ENCODE measurements at regions not wholly inside any gene's neighbourhood (a gene's known extent, or its start where the extent isn't known, plus 50 kb on each side); places are given as distances from the start of the nearest gene placed in this dataset.

DNA sequence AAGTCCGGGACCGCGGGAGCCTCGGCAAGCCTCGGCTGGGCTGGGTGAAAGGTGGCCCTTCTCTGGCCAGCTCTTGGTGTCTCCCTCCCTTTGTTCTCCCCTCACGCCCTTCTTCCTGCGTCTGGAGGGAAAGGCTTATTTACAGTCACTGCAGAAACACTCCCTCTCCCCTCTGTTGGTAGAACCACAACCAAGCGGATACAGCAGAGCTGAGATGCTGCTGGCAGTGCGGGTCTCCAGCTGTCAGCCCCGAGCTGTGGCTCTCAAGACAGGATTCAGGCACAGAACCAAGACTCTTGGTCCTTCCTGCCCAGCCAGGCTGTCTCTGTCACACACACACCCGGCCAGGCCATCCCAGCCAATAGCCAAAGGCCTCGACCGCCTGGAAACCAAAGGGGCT lies 133.3 kb downstream of the ENGASE start:
- no peak for TF ChIP-seq RAD21 (conservative IDR thresholded peaks at IDR 0.05 in 1 of 2, IDR thresholded peaks at IDR 0.05 in 1 of 2)
- TF ChIP-seq CTCF (IDR thresholded peaks at IDR 0.05) = no peak
- no peak for TF ChIP-seq RCOR1 (IDR thresholded peaks at IDR 0.05; ENCODE audit: low read depth, low read length)
- no peak for TF ChIP-seq EP300 (IDR thresholded peaks at IDR 0.05)
- no peak for TF ChIP-seq MAFK (IDR thresholded peaks at IDR 0.05; ENCODE audit: partially characterized antibody)
- no peak for TF ChIP-seq POLR2A (IDR thresholded peaks at IDR 0.05; ENCODE audit: low read length)
- no peak for TF ChIP-seq JUN (IDR thresholded peaks at IDR 0.05)
- TF ChIP-seq RARB (CRISPR knock-in tag; IDR thresholded peaks at IDR 0.05) = no peak
- no peak for TF ChIP-seq NFE2L2 (conservative IDR thresholded peaks at IDR 0.05; ENCODE audit: low read length)
- no peak for TF ChIP-seq REST (IDR thresholded peaks at IDR 0.05)

All from A549 (cell line).